T follicular helper cell (primary cell): ENCODE measurements at regions not wholly inside any gene's neighbourhood (a gene's known extent, or its start where the extent isn't known, plus 50 kb on each side); places are given as distances from the start of the nearest gene placed in this dataset.

Experiments
- DNase-seq: peaks from one replicate; pipeline ENCODE4 v3.0.0-alpha.2; 2020; ENCODE audit warnings: low read depth

- DNase-seq, result no peak
Measured at GRCh38 chr5:117504305-117504704, 929.7 kb upstream of the SEMA6A start.

- no peak for DNase-seq
Measured at GRCh38 chr5:117497601-117498000, 923.0 kb upstream of the SEMA6A start.

DNA sequence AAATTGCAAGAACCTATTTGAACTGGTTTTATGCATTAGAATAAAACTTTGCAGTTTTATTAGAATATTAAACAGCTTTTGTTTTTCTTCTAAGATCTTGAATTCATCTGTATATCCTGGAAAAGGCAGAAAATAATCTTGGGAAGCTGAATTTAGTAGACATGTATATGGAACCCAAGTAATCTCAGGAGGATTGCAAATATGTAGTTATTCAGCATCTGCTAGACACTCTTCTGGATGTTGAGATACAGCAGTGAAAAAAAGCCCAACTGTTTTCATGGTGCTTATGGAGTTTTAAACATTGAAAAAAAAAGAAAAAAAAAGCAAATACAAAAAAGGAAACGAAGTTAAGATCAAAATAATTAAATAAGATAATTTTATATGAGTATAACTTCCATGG, 922.2 kb upstream of the SEMA6A start:
- no peak for DNase-seq

GRCh38 chr5:117494188-117494587, 919.6 kb upstream of the SEMA6A start:
- no peak for DNase-seq

GRCh38 chr5:117488976-117489500, 914.4 kb upstream of the SEMA6A start:
- DNase-seq, result no peak

DNA sequence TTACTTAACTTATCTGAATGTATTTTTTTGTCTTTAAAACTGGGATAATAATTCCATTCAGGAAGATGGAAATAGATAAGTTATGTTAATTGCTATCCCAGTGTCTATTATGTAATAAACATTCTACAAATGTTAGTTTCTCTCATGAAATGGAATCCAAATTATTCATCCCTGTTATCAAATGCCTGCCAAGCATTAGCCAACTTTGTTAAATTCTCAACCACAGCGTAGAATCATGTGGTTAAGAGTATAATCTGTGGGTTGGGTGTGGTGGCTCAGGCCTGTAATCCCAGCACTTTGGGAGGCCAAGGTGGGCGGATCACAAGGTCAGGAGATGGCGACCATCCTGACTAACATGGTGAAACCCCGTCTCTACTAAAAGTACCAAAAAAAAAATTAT, 912.9 kb upstream of the SEMA6A start:
- no peak for DNase-seq

DNA sequence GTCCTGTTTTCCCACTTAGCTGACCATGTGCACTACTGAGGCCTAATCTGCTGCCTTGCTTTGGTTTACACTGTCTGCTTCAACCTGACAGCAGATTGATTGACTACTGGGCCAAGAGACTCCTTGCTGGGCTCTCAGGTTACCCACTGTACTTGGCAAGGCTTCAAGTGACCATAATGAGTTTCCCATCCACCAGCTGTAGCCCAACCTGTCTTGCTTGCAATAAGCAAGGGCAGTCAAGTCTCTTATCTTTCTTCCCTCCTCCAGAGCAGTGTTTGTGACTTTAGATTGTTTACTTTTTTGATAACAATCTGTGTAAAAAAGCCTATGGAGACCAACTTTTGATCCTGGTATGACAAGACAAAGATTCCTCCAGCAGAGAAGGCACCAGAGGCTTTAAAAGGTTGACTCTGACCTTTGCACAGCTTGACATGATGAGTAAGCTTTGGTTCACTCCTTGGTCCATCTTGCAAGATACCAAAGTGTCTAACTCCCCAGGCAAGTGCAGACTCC, 912.3 kb upstream of the SEMA6A start:
- no peak for DNase-seq

- no peak for DNase-seq
Measured at GRCh38 chr5:117486261-117486660, 911.6 kb upstream of the SEMA6A start.

GRCh38 chr5:117475919-117476318, 901.3 kb upstream of the SEMA6A start:
- DNase-seq, result no peak

DNA sequence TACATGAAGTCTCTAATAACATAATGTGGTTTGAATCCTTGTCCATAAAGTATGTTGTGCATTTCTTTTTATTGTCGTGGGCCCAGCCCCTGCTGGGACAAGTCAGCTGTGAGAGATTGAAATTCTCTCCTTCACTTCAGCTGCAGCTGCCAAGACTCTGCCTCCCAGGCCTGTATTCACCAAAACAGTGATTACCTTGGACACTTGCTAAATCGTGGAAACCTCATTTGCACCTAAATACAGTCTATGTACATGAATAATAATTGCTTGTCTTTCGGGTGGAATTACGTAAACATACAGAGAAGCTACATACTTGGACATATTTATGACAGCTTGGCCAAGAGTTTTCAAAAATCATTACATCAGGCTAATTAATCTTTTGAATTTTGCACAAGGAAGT, 898.5 kb upstream of the SEMA6A start:
- no peak for DNase-seq

DNA sequence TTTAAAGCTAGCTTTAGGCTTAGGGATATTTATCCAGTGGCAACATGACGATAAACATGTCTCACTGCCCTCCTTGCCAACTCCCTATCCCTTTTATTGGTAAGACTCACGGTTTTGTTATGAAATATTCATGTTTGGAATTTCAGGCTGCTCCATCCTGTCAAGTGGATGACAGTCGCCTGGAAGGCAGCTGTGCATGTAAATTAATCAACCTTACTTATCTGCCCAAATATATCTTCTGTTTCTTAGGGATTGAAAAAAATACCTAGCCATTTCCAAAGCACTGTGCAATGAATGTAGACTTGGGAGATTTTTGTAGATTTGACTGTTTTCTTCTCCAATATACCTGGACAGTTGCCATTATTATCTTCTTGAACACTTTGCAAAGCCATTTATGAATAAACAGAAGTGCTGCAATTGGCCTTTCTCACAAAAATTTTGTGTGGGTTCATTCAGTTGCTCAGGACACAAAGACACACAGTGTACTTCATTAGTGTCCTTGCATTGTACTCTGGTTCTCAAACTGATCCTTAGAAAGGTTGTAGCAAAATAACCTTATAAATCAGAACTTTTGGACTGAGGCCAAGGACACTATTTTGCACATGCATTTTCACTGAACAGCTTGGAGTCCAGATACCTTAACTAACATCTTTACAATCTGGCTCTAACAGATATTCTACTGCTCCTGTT, 889.4 kb upstream of the SEMA6A start:
- DNase-seq, result no peak

DNA sequence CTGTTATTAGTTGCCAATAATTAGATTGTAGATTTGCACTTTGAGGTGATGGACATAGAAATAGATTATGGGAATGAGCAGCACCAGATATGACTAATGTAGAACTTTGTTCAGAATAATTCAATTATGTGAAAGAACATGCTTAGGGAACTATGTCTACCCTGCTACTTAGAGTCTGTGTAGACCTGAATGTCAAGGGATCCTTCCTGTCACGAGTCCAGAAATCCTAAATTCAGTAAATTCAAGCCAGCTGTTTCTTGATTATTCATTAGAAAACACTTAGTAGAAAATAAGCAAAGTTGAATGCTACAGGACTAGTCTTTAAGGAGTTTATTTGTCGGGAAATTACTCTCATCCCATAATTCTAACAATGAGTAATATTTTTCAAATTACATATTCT, 887.3 kb upstream of the SEMA6A start:
- DNase-seq, result no peak

- no peak for DNase-seq
Measured at GRCh38 chr5:117461403-117461802, 886.8 kb upstream of the SEMA6A start.

GRCh38 chr5:117457656-117458055, 883.0 kb upstream of the SEMA6A start:
- no peak for DNase-seq

DNA sequence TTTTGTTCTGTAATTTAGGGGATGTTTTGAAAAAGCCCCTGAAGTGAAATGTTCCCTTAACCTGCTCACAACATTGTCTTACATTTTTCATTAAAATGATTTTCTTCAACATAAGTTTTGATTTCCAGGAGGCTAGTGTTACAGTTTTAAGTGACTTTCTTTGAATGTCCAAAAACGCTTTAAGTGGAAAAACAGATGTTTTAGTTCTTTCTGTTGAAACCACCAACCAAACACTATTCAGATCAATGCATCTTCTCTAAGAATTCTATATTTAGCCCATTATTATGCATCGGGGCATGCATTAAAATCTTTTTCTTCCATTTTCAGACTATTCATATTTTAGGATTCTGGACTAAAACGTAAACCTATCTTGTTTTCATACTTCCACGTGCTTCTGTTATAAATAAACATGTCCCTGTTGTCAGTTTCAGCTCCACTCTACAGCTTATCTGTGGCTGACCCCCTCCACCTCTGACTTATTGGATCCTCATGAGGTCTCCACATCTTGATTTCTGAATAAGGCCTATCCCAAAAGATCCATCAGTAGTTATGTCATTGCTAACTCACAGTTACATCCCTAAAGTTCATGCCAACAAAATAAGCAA, 882.3 kb upstream of the SEMA6A start:
- no peak for DNase-seq

DNA sequence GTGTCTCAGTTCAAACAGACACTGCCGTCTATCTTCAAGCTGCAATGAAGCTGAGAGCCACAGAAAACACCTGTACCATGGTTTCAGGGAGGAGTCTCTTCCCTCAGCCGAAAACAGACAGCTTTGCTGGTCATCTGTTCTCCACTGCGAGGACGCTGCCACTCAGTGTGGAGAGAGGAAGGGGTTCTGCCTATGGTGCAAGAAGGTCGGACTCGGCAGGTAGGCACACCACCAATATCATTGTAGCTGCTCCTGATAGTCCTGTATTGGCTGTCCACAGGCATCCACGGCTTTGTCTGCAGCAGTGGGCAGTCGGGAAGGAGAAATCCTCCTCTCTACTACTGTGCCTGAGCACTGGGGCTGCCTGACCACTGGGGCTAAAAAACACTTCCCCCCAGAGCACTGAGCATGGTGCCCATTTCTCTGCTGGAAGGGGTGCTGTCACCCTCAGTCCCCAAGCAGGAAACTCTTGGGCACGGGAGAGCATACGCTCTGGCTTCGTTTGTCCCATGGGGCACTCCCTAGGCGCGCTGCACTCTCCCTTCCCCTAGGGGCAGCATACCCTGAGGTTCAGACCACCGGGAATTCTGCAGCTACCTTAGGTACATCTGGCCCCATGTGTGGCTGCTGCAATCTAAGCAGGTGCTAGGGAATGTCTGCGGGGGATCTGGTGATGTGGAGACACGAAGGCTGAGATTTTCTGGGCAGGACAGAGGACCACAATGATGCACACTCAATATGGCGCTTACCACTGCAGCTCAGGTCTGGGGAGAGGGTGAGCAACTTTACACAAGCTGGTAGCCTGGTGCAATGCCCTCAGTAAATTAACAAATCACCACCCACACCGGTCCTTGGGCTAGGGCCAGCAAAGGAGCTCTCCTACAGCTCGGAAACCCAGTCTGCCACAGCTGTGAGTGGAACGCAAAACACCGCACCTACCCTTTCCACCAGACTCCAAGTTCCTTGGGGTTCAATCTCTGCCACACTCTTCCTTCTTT, 880.9 kb upstream of the SEMA6A start:
- no peak for DNase-seq

- DNase-seq, result peak; percentile 13
Measured at GRCh38 chr5:117454716-117455212, 880.1 kb upstream of the SEMA6A start.

DNA sequence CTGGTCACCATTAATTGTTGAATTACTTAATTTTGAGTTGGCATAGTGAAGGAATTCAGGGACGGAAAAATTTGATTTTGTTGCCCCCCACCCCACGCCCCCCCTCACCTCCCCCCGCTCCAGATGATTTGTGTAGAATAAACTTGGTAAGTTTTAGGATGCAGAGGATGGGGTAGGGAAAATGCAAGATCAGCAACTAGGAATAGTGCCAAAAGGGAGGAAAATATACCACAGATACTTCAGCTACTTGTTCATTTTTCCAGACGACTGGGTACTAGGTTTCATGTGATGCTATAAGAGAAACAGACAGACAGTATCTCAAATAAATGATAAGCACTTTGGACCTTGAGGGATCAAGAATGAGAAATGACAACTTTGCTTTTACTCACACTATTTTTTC, 862.2 kb upstream of the SEMA6A start:
- DNase-seq, result no peak

GRCh38 chr5:117435203-117435602, 860.6 kb upstream of the SEMA6A start:
- no peak for DNase-seq

GRCh38 chr5:117434254-117434653, 859.6 kb upstream of the SEMA6A start:
- DNase-seq, result no peak

- DNase-seq, result no peak
Measured at GRCh38 chr5:117433818-117434217, 859.2 kb upstream of the SEMA6A start.

DNA sequence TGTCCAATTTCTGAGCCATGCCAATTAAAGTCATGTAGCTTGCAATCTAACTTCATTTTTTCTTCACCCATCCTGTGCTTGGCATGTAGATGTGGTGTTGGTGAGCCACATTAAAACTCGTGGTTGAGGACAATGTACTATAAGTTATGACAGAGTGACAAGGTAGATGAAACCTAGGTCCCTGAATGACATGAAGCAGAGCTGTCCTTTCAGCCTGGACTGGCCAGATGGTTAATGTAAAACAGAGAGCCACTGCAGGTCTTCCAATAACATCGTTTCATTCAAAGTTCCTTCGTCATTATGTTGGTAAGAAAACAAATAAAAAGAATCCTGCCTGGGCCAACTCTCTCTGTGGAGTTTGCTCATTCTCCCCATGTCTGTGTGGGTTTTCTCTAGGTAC, 856.5 kb upstream of the SEMA6A start:
- no peak for DNase-seq
